SKM-1 treated with dmso at 0.1 percent for 144 hours (cell line): ENCODE measurements at regions not wholly inside any gene's neighbourhood (a gene's known extent, or its start where the extent isn't known, plus 50 kb on each side); places are given as distances from the start of the nearest gene placed in this dataset.
A peak's percentile ranks its signal among the peaks of the same experiment; 100 is the strongest.
"Not testable (repeated sequence)": the region's sequence is repeated elsewhere in the genome, so short reads cannot be mapped to it uniquely, and the experiment has no call there.

Experiments used
- DNase-seq: peaks from one replicate; lab custom pipeline; 2025; ENCODE audit not compliant: unreplicated experiment; lab: John Stamatoyannopoulos, UW

DNA sequence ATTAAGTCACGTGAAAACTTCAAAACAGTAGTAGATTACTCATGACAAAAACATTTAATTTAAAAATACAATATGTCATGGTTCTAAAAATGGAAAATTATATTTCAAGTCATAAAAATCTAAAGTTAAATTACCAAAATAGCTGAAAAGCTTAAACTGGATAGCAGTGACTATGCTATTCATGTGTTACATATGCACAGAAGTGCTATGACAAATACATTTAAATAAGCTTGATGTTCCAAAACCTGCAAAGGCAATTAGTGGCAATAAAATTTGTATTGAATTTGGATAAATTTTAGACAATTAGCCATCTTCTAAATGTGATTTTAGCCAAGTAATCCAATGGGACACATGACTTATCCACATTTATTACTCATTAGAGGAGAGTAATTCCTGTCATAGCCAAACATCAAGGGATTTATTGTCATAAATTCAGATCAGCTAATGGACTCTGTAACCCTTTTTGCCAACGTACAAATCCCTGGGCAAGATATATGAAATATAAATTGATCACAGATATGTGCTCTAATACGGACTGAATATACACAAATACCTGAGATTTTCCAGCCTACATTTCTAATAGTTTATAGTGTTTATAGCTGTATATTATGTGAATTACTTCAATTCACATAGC is 419.4 kb downstream of the ISL1 start:
- DNase-seq: no peak

DNA sequence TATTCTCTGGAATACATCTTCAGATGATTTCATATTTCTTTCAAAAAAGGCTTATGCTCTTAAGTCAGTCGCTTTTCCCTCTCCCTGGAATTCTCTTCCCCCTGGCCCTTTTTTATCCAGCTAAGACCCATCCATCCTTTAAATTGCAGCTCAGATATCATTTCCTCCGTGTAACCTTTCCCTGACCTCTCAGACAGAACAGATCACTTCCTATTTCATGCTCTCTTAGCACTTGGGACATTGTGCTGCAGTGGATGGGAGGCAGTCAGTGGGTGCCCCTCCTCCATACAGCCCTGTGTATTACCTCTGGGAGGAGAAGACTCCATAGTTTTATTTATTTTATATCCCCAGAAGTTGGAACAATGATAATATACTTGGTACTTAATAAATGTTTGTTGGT is 423.4 kb downstream of the ISL1 start:
- peak; percentile 9 for DNase-seq

DNA sequence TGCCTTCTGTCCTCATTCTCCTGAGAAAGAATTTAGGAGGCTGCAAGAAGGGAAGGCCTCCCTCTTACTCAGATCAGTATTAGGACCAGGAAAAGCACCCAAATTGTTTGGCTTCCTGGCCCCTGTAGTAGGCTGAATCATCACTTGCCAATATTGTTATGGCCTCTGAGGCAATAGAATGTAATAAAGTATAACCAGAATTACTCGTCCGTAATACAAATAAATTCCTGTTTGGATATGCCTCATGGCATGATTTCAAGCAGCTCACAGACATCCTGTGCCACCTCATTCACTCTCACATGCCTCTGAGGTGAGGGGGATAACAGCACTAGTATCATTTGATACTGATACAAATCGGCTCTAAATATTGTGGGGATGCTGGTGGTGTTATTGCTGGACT is 427.3 kb downstream of the ISL1 start:
- no peak for DNase-seq

DNA sequence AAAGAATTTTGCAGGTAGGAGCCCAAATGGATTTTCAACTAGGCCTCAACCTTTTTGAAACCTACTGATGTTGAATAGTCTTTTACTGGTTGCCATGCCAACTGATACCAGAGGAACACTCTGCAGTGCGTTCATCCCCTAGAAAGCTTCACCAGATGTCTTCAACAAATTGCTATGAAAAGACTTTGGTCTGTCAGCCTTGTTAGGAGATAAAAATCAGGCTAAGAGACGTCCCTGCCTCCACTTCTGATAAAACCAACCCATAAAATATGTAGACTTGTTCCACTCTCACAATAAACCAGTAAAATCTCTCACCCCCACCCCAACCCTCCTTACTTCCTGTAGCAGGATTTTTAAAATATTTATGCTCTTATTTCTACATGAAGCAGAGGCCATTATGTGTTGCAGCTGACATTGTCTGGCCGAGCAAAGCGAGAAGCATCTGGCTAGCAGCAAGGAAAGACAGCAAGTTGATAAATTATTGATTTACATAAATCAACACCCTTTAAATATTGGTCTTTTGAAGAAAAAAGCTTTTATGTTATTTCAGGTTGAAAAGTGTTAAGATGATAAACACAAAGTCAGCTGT is 428.7 kb downstream of the ISL1 start:
- DNase-seq: no peak

DNA sequence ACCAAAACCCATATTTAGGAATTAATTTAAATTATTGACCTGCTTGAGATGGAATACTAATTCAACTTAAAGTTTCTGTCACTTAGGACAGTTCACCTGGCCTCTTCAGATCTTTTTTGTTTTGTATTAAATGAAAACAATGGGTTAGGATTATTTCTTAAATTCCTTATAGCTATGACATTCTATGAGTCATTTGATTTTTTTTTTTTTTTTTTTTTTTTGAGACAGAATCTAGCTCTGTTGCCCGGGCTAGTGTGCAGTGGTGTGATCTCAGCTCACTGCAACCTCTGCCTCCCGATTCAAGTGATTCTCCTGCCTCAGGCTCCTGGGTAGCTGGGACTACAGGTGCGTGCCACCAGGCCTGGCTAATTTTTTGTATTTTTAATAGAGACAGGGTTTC is 431.6 kb downstream of the ISL1 start:
- DNase-seq: not testable (repeated sequence)

DNA sequence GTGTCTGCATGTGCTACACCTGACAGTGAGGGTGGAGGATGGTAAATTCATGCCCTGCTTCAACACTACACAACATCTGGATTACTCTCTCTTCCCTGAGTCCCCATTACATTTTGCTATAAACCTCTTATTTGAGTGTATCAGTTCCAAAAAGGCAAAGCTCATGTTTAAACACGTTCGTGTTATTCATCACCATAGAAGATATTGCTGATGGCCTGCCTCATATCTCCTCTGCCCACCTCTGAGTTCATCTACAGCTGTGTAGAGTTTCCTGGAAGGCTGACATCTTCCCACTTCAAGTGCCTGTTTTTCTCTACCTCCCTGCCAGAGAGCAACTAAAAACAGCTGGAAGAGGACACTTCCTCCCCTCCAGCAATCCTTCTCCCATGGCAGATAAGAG is 433.2 kb downstream of the ISL1 start:
- no peak for DNase-seq

DNA sequence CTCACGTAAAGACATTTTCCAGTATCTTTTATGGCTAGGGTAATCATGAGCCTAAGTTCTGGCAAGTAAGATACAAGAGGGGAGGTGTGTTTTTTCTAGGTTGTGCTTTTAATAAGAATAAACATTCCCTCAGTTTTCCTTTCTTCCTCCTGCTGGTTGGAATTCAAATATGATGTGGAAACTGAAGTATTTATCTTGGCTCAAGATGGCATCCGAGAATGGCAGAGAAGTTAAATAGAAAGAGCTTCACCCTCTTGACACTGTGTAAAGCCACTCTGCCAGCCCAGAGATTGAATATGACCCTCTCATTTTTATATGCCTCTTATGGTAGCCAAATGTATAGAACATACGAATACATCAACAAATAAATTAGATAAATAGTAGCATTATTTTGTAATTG is 438.4 kb downstream of the ISL1 start:
- no peak for DNase-seq

DNA sequence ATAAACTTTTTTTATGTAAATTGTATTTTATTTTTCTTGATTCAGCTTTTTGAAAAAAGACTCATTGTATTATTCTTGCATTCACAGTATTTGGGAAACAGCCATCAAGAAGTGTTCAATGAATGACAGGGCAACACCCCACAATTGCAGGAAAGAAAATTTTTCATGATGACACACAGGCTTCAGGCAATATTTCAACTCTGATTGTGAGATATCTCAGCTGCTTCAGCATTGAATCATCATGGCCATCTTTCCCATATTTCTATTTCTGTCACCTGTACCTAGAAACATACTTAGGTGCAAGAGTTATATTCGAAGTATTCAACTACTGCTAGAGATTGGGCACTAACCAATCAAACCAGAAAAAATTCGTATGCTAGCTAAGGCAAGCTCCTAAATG is 446.0 kb downstream of the ISL1 start:
- DNase-seq: no peak

DNA sequence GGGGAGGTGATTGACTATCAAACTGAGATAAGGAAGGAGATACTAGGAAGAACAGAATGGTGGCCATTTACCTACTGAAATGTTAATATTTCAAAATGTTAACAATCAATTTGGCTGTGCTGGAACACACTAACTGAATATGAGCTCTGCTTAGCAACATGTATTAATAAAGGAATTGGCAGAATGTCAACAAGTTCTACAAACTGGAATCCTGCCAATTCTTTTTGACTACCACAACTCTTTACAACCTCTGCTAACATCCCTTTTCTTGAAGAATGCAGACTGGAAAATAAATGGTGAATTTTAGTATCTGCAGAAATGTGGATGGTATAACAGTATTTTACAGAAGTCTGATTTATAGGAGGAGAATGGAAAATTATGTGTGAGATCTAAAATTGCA is 446.4 kb downstream of the ISL1 start:
- no peak for DNase-seq

DNA sequence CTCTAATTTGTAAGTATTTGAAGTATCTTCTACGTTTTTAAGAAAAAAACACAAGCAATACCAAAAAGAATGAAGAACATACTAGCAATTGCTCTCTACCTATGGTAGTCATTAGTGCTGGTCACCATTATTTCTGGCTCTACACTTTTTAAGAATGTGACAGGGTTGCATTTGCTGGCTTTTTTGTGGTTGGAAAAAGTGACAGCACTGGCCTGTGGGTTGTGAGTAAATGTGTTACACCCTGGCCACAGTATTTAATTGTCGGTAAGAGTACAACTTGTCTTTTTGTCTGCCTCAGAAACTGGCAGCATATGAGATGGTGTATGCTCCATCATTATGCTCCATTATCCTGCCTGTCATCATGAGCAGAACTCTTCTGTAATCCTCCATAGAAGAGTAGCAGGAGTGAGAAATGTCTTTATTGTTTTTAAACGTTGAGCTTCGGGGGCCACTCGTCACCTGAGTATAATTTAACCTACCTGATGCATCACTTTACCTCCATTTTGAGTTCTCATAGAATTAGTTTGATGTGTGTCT is 449.8 kb downstream of the ISL1 start:
- DNase-seq: no peak

DNA sequence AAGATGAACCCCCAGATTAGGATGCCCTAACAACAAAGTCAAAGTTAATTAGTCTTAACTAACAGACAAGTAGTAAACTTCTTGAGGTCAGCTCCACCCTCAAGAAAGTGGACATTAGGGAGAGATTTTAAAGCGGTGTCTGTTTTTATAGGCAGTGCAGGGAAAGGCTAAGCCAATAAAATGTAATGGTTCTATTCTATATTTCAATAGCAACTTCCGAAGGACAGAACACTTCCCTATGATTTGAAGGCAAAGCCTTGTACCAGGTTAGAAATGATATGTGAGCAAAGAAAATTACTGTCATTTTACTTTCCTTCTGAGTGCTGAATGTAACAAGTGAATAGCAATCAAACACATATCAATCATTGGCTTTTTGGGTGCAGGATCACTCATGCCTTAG is 455.2 kb downstream of the ISL1 start:
- no peak for DNase-seq

DNA sequence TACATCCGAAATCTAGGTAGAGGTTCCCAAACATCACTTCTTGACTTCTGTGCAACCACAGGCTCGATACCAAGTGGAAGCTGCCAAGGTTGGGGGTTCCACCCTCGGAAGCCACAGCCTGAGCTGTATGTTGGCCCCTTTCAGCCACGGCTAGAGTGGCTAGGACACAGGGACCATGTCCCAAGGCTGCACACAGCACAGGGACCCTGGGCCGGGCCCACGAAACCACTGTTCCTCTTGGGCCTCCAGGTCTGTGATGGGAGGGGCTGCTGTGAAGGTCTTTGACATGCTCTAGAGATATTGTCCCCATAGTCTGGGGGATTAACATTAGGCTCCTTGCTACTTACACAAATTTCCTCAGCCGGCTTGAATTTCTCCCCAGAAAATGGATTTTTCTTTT is 460.6 kb downstream of the ISL1 start:
- DNase-seq: no peak

DNA sequence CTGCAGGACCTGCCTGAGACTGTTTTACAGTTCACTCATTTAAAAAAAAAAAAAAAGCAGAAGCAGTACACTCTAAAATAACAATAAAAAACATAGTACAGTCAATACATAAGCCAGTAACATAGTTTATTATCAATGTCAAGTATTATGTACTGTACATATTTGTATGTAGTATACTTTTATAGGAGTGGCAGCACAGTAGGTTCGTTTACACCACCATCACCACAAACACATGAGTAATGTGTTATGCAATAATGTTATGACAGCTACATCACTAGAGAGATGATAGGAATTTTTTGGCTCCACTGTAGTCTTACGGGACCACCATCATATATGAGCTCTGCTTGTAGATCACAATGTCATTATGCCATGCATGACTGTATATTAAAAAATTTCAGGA is 462.8 kb downstream of the ISL1 start:
- DNase-seq: no peak

DNA sequence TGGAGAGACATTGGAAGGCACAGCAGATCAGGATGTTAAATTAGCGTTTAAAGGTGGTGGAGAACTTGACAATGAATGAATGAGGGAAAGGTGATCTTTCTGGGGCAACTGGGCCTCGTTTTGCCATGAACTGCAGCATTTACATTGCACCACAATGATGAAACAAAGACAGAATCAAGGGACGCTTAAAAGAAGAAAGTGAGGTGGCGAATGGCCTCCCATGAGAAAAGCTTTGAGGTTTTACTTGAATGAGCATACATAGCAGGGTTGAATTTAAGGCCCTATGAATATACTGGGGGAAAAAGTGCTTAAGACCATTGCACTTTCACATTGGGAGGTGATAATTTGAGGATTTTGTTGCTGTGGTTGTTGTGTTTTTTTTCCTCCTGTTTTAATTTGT is 476.4 kb downstream of the ISL1 start:
- DNase-seq: no peak

DNA sequence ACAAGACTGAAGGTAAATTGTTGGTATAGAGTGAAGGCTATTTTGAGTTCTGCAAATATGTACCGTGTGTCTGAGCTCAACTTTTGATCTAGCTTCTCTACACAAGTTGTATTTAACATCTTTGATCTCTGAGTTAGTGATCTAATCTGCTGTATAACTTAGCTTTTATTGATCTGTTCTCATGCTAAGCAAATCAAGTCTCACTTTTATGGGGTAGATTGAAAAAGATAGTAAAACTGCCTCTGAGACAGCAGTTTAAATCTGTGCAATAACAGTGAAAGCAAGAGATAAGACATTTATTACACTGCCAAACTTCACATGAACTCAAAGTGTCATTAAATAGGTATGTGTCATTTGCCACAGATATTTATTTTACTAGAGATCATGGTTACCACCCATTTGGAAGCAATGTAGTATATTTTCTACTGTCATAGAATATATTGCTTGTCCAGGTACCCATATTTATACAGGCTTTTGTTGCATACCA is 477.3 kb downstream of the ISL1 start:
- DNase-seq: no peak

DNA sequence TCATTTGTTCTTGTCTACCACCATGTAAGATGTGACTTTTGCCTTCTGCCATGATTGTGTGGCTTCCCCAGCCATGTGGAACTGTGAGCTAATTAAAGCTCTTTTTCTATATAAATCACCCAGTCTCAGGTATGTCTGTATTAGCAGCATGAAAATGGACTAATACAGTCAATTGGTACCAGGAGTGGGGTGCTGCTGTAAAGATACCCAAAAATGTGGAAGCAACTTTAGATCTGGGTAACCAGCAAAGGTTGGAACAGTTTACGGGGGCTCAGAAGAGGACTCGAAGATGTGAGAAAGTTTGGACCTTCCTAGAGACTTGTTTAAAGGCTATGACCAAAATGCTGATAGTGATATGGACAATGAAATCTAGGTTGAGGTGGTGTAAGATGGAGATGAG is 488.9 kb downstream of the ISL1 start:
- no peak for DNase-seq

DNA sequence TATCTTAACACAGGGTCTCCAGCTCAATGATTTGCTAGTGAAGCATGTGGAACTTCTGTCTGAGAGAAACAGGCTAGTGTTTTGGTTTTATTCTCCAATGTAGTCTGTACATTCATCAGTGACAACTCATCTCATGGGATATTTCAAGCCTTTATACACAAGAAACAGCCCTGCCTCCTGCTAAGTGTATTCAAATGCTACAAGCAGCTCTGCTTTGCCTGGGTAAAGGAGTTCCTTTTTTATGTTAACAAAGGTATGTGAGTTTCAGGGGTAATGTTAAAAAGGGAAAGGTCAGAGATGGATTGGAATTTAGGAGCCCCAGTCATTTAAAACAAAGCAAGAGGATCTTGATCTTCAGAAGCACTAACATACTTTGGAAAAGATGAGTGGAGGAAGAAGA is 498.7 kb downstream of the ISL1 start:
- DNase-seq: no peak

DNA sequence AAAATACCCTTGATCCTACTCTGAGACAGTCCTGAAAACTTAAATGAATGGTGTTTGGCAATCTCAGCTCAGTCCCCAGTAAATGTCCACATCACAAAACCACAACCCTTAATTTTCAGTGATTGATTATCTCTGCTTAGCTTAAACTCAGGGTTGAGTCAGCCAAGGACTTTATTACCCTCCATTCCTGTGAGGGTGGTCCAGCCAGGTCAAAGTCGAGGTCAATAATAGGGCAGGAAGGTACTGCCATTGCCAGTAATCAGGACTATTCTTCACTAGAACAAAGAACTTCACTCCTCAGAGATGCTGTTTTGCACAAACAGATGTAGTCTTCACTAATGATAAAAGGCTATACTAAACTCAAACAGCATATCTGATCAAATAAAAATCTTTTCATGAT is 499.4 kb downstream of the ISL1 start:
- no peak for DNase-seq

DNA sequence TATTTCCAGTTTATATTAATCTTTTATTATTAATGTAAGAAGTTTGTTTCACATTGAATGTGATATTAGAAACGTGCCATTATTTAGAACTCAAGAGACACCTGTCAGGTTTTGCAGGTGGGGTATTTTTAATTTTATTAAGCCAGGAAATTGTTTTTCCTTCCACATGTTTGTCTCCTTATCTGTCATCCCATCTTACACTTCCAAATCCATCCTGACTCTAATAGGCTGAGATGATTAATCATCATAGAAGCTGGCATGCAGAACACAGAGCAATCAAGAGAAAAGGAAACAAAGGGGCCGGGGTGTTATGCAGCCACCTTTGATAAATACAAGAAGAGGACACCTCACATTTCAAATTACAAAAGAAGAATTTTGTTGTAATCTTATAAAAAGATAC is 506.5 kb downstream of the ISL1 start:
- no peak for DNase-seq

DNA sequence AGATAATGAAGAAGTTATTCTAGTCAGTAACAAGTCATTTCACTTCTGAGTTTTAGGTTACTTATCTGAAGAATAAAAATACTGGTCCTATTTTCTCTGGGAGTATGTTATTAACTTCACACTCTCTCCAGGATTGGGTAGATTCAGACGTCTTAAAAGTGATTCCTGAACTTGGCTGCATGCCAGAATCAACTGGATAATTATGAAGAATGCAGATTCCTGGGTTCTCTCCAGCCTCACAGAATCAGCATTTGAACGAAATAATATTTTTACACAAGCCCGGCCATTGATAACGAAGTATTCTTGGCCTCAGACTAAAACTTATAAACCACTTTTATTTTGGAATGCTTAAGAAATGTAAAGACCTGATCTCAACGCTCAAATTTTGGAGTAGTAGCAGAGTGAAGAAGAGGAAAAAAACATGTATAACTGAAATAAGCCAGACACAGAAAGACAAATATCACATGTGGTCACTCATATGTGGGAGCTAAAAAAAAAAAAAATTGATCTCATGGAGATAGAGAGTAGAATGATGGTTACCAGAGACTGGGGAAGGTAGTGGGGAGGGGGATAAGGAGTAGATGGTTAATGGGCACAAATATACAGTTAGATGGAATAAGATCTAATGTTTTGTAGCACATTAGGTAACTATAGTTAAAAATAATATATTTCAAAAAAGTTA is 507.3 kb downstream of the ISL1 start:
- no peak for DNase-seq

DNA sequence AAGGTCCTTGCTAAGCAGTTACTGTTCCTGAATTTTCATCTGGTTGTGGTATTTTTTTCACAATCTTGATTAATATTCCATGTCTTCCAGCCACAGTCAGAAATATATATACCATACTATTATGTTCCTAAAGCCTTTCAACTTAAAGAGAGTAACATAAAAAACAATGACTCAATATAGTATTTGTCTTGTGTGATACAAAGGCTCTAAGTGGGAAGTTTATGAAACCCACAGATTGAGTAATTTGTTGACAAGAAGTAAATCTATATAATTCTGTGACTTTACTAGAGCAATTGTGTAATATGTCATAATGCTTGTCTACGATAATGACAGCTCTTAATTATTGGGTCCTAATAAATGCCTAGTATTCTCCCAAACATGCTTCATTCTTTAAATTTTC is 509.4 kb downstream of the ISL1 start:
- DNase-seq: no peak

DNA sequence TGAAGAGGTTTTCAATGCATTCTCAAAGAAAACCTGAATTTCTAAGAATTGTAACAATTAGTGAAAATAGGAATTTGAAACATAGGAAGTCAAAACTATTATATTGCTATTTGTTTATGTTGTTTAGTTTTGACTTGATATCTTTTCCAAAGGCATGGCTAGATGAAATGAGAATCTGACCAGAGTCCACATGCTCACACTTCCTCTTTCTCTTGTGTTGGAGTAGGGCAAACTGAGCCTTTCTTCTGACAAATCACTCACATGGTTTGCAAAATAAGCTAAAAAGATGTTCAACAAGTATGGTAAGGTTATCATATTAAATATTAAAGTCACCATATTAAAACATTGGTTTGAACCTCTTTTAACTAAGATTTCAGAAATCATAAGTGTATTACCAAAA is 512.6 kb downstream of the ISL1 start:
- peak; percentile 4 for DNase-seq
